Calu3 (cell line): ENCODE measurements at regions not wholly inside any gene's neighbourhood (a gene's known extent, or its start where the extent isn't known, plus 50 kb on each side); places are given as distances from the start of the nearest gene placed in this dataset.

Source experiments
- BruUV-seq: library from RNA; stranded (reverse); fragments of 400-500 nt; replicated peaks from 2 replicates; lab custom pipeline; 2021; lab: Mats Ljungman, UMichigan
- CTCF ChIA-PET: fragments of 300-600 bp; sonication (Branson Sonifier 250); formaldehyde crosslinking; loops from one replicate; lab custom pipeline; 2022; ENCODE audit warnings: antibody characterized with exemption; lab: Charles Lee
- DNase-seq: peaks from one replicate; pipeline ENCODE4 v3.0.0; 2022
- H3K27ac Mint-ChIP-seq: one replicate; pipeline ENCODE4 v1.8.0; 2022; ENCODE audit warnings: mixed read lengths; ENCODE audit not compliant: unreplicated experiment
- H3K27me3 Mint-ChIP-seq: one replicate; pipeline ENCODE4 v1.8.0; 2022; ENCODE audit warnings: mixed read lengths; ENCODE audit not compliant: unreplicated experiment
- H3K36me3 Mint-ChIP-seq: one replicate; pipeline ENCODE4 v1.8.0; 2022; ENCODE audit warnings: mild to moderate bottlenecking, moderate library complexity, mixed read lengths; ENCODE audit not compliant: insufficient read depth, unreplicated experiment
- H3K4me1 Mint-ChIP-seq: one replicate; pipeline ENCODE4 v1.8.0; 2022; ENCODE audit warnings: mild to moderate bottlenecking, low read depth, mixed read lengths; ENCODE audit not compliant: unreplicated experiment
- H3K4me3 Mint-ChIP-seq: one replicate; pipeline ENCODE4 v1.8.0; 2022; ENCODE audit warnings: mild to moderate bottlenecking, low read depth, moderate library complexity, mixed read lengths; ENCODE audit not compliant: unreplicated experiment
- H3K9me3 Mint-ChIP-seq: one replicate; pipeline ENCODE4 v1.8.0; 2022; ENCODE audit warnings: low read depth, mixed read lengths; ENCODE audit not compliant: unreplicated experiment
- intact Hi-C: fragments of 100-400 bp; cut with micrococcal nuclease; formaldehyde crosslinking; loops from one replicate; pipeline ENCODE4 v1.10.0; 2022; ENCODE audit not compliant: unreplicated experiment
- TF ChIP-seq, protein P1 (sequence below): fragments of 200-600 bp; IDR thresholded peaks from one replicate; pipeline ENCODE4 v1.8.0; 2022; ENCODE audit warnings: antibody characterized with exemption; ENCODE audit not compliant: unreplicated experiment

DNA sequence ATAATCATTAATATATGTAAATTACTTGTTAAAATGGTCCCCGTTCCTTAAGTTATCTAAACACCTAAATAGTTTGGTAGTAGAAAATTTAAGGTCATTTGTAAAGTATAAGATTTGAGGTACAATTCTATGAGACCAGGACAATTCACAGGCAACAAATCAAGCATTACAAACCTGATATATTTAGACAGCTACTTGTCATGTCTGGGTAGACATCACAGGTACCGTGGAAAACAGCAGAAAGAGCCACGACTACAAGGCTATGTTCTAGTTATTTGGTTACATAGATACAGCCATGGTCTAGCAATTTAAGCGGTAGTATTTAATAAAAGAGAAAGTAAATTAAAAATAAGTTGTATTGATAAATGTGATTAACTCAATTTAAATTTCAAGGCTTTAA, 393.1 kb upstream of the ID4 start:
- Mint-ChIP-seq H3K27ac (no peak overlapping the region), H3K27me3 (no peaks in the 10 kb centered on the region), H3K9me3 (peaks cover 6% of the 10 kb centered on the region), H3K36me3 (no peaks in the 10 kb centered on the region), H3K4me3 (no peak overlapping the region), H3K4me1 (peaks cover 17% of the 10 kb centered on the region)
- no TSS peak for BruUV-seq
- TF ChIP-seq, protein P1, sequence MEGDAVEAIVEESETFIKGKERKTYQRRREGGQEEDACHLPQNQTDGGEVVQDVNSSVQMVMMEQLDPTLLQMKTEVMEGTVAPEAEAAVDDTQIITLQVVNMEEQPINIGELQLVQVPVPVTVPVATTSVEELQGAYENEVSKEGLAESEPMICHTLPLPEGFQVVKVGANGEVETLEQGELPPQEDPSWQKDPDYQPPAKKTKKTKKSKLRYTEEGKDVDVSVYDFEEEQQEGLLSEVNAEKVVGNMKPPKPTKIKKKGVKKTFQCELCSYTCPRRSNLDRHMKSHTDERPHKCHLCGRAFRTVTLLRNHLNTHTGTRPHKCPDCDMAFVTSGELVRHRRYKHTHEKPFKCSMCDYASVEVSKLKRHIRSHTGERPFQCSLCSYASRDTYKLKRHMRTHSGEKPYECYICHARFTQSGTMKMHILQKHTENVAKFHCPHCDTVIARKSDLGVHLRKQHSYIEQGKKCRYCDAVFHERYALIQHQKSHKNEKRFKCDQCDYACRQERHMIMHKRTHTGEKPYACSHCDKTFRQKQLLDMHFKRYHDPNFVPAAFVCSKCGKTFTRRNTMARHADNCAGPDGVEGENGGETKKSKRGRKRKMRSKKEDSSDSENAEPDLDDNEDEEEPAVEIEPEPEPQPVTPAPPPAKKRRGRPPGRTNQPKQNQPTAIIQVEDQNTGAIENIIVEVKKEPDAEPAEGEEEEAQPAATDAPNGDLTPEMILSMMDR = no peak
- DNase-seq = no peak
- intact Hi-C loops = loop anchor here (2.0 to 10.0 kb wide), 2 partner anchors 31 to 411 kb away; no protein-coding TSS in a partner anchor
- CTCF ChIA-PET = no interaction called here

DNA sequence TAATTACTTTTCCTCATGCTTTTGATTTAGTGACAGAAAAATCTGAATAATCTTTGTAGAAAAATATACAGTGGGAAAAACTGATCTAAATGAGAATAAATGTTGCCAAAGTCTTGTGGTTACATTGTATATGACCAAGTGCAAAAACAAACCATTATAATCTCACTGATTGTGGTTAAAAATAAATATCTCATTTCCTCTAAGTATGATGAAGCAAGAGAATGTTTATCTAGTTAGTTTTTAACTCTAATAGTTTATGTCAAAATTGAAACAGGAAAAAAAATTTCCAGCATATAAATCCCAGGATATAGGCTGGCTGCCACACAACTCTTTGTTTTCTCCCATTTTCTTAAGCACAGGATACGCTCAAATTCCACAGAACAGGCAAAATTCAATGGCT, 392.7 kb upstream of the ID4 start:
- no TSS peak for BruUV-seq

DNA sequence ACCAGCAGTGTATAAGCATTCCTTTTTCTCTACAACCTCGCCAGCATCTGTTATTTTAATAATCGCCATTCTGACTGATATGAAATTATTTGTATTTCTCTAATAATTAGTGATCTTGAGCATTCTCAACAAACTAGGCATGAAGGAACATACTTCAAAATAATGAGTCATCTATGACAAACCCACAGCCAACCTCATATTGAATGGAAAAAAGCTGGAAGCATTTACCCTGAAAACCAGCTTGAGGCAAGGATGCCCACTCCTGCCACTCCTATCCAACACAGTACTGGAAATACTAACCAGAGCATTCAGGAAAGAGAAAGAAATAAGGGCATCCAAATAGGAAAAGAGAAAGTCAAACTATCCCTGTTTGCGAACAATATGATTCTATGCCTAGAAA, 390.6 kb upstream of the ID4 start:
- no peak overlapping the region for H3K4me3 Mint-ChIP-seq
- intact Hi-C loops = loop anchor here (10.0 kb wide), 1 partner anchor 408 kb away; no protein-coding TSS in a partner anchor
- no peak overlapping the region for H3K27ac Mint-ChIP-seq
- H3K36me3 Mint-ChIP-seq = no peaks in the 10 kb centered on the region
- H3K4me1 Mint-ChIP-seq = peaks cover 27% of the 10 kb centered on the region
- CTCF ChIA-PET = no interaction called here
- H3K9me3 Mint-ChIP-seq = peaks cover 9% of the 10 kb centered on the region
- no peaks in the 10 kb centered on the region for H3K27me3 Mint-ChIP-seq
- DNase-seq = no peak
- TF ChIP-seq, protein P1 = no peak
- BruUV-seq = no TSS peak

More for the DNA sequence above, 392.7 kb upstream of the ID4 start:
- Mint-ChIP-seq H3K4me3 (no peak overlapping the region), H3K27ac (no peak overlapping the region), H3K9me3 (peaks cover 7% of the 10 kb centered on the region), H3K36me3 (no peaks in the 10 kb centered on the region), H3K4me1 (peaks cover 22% of the 10 kb centered on the region), H3K27me3 (no peaks in the 10 kb centered on the region)
- DNase-seq = no peak
- TF ChIP-seq, protein P1 = no peak
- CTCF ChIA-PET = no interaction called here
- intact Hi-C loops = loop anchor here (2.0 to 10.0 kb wide), 2 partner anchors 32 to 410 kb away; no protein-coding TSS in a partner anchor

DNA sequence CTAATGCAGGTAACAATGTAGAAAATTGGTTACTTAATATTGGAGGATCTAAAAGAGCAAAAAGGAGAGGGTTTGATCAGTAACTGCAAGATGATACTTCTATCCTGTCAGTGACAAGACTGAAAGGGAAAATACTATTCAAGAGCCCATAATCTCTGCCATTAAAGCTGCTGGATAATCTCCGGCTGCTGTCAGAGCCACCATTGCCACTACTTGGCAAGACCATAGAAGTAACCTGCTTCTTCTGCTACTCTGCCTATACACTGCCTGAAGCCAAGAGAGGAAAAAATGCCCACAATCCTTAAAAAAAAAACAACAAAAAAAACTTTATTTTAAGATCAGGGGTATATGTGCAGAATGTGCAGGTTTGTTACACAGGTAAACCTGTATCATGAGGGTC, 386.5 kb upstream of the ID4 start:
- no TSS peak for BruUV-seq
- intact Hi-C loops = no loop called here

More for the DNA sequence above, 386.5 kb upstream of the ID4 start:
- no peak for DNase-seq
- H3K4me3 Mint-ChIP-seq = no peak overlapping the region
- no peaks in the 10 kb centered on the region for H3K27me3 Mint-ChIP-seq
- CTCF ChIA-PET = interaction anchor here (1.5 kb wide), 1 partner anchor 35 kb away, joined by 3 read pairs; no protein-coding TSS in a partner anchor
- no peaks in the 10 kb centered on the region for H3K36me3 Mint-ChIP-seq
- peaks cover 9% of the 10 kb centered on the region for H3K9me3 Mint-ChIP-seq
- peaks cover 23% of the 10 kb centered on the region for H3K4me1 Mint-ChIP-seq
- TF ChIP-seq, protein P1 = no peak
- H3K27ac Mint-ChIP-seq = no peak overlapping the region
